ENCODE measurements at regions not wholly inside any gene's neighbourhood (a gene's known extent, or its start where the extent isn't known, plus 50 kb on each side); places are given as distances from the start of the nearest gene placed in this dataset.

- no peak for DNase-seq (ENCODE audit: low read depth in 1 of 2, low spot score in 1 of 2)
- peaks cover 9% of the 10 kb centered on the region for H3K4me1 ChIP-seq (ENCODE audit: low read depth)
- TF ChIP-seq, protein P1, sequence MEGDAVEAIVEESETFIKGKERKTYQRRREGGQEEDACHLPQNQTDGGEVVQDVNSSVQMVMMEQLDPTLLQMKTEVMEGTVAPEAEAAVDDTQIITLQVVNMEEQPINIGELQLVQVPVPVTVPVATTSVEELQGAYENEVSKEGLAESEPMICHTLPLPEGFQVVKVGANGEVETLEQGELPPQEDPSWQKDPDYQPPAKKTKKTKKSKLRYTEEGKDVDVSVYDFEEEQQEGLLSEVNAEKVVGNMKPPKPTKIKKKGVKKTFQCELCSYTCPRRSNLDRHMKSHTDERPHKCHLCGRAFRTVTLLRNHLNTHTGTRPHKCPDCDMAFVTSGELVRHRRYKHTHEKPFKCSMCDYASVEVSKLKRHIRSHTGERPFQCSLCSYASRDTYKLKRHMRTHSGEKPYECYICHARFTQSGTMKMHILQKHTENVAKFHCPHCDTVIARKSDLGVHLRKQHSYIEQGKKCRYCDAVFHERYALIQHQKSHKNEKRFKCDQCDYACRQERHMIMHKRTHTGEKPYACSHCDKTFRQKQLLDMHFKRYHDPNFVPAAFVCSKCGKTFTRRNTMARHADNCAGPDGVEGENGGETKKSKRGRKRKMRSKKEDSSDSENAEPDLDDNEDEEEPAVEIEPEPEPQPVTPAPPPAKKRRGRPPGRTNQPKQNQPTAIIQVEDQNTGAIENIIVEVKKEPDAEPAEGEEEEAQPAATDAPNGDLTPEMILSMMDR (IDR thresholded peaks at IDR 0.05; ENCODE audit: low read depth, low read length): no peak
- H3K36me3 ChIP-seq: no peaks in the 10 kb centered on the region
- no peak overlapping the region for H3K4me3 ChIP-seq
- no peaks in the 10 kb centered on the region for H3K9me3 ChIP-seq (ENCODE audit: low read depth)
- H3K27me3 ChIP-seq: no peaks in the 10 kb centered on the region
- H3K27ac ChIP-seq: no peak overlapping the region
These were observed 219.7 kb downstream of the MTERF1 start for GRCh38 chr7:91660734-91661356.

- no peak for DNase-seq (ENCODE audit: low read depth in 1 of 2, low spot score in 1 of 2)
- H3K36me3 ChIP-seq: no peaks in the 10 kb centered on the region
- no peaks in the 10 kb centered on the region for H3K9me3 ChIP-seq (ENCODE audit: low read depth)
- TF ChIP-seq, protein P1 (IDR thresholded peaks at IDR 0.05; ENCODE audit: low read depth, low read length): no peak
- no peaks in the 10 kb centered on the region for H3K27me3 ChIP-seq
- H3K27ac ChIP-seq: no peak overlapping the region
- no peak overlapping the region for H3K4me3 ChIP-seq
- peaks cover 9% of the 10 kb centered on the region for H3K4me1 ChIP-seq (ENCODE audit: low read depth)
These were observed 218.8 kb downstream of the MTERF1 start for GRCh38 chr7:91661727-91662126.

DNA sequence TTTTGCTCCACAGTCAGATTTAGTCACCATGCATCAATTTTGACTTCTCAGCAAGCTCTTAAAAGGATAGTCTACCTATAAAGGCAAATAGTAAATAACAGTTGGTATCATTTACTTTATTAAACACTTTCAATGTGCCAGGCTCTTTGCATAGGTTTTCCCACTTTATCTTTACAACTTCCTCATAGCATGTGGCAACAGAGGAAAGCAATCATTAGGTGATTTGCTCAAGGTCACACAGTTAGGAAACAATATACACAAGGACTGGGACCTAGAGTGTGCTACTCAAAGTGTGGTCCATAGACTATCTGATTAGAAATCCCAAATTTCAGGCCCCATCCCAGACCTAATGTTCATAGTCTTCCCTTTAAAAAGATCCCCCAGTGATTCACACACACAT is 212.3 kb downstream of the MTERF1 start:
- TF ChIP-seq, protein P1 (IDR thresholded peaks at IDR 0.05; ENCODE audit: low read depth, low read length): no peak
- H3K27ac ChIP-seq: no peak overlapping the region
- no peaks in the 10 kb centered on the region for H3K4me1 ChIP-seq (ENCODE audit: low read depth)
- no peaks in the 10 kb centered on the region for H3K27me3 ChIP-seq
- DNase-seq (ENCODE audit: low read depth in 1 of 2, low spot score in 1 of 2): no peak
- no peaks in the 10 kb centered on the region for H3K36me3 ChIP-seq
- no peaks in the 10 kb centered on the region for H3K9me3 ChIP-seq (ENCODE audit: low read depth)
- no peak overlapping the region for H3K4me3 ChIP-seq

DNA sequence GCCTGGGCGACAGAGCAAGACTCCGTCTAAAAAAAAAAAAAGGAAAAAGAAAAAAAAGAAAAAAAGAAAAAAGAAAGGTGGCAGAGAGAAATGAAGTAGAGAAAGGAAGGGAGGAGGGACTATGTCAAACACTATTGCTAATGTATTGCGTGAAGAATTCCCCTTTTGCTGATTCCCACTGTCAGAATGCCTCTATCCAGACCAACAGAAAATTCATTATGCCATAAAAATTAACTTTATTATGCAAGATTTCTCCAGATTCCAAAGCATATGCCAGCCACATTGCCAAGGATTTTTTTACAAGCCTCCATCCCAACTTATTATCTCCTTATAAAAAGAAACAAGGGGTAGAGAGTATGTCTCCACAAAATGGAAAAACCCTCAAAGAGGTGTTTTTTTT is 209.3 kb downstream of the MTERF1 start:
- Histone ChIP-seq H3K4me1 (ENCODE audit: low read depth) (no peaks in the 10 kb centered on the region), H3K36me3 (no peaks in the 10 kb centered on the region), H3K9me3 (ENCODE audit: low read depth) (no peaks in the 10 kb centered on the region), H3K27ac (no peak overlapping the region), H3K4me3 (no peak overlapping the region), H3K27me3 (no peaks in the 10 kb centered on the region)
- TF ChIP-seq, protein P1 (IDR thresholded peaks at IDR 0.05; ENCODE audit: low read depth, low read length): no peak
- DNase-seq (ENCODE audit: low read depth in 1 of 2, low spot score in 1 of 2): no peak

GRCh38 chr7:91674470-91674869 is 206.0 kb downstream of the MTERF1 start:
- Histone ChIP-seq H3K9me3 (ENCODE audit: low read depth) (no peaks in the 10 kb centered on the region), H3K4me3 (no peak overlapping the region), H3K27me3 (no peaks in the 10 kb centered on the region), H3K27ac (no peak overlapping the region), H3K4me1 (ENCODE audit: low read depth) (no peaks in the 10 kb centered on the region), H3K36me3 (no peaks in the 10 kb centered on the region)
- DNase-seq (ENCODE audit: low read depth in 1 of 2, low spot score in 1 of 2): no peak
- TF ChIP-seq, protein P1 (IDR thresholded peaks at IDR 0.05; ENCODE audit: low read depth, low read length): no peak
